ENCODE measurements at regions not wholly inside any gene's neighbourhood (a gene's known extent, or its start where the extent isn't known, plus 50 kb on each side); places are given as distances from the start of the nearest gene placed in this dataset.

DNA sequence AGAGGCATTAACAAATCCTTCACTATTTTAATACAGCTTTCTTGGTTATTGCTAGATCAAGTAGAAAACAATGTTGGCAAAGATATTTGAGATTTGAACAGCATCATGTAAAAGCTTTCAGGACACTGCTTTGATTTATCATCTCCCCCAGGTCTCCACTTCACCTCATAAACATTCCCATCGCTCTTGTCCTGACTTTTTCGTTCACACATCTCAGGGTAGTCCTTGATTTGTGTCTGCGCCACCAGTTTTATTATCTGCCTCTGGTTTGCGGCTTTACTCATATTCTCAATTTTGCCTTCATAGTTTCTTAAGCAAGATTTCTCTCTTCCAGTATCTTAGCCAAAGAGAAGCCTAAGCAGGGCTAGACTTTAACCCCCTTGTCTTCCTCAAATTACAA is 63.5 kb upstream of the ROR1 start:
- DNase-seq, result no peak

DNA sequence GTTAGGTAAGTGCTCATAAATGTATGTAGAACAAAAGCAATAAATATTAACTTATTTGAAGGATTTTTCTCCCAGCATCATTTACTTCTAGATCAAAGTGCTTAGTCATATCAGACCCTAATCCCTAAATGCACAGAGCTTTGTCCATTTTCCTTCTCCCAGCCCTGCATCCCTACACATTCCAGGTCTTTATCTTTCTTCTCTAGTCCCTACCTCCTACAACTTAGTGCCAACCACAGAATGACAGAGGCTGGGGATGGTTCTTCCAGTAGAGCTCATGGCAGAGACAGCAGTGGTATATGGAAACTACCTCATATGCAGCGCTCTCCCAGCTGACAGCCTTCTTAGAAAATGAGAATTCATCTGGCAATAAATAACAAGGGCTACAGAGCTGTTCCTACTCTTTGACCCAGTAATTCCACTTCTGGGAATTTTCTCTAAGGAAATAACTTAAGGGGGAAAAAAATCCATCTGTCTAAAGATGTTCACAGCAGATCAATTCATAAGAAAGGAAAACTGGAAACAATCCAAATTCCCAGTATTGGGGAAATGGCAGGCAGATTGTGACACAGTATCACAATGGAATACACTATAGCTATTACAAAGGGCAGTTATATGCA is 62.9 kb upstream of the ROR1 start:
- peak in 1 of 2 experiments; percentile 11 for DNase-seq

DNA sequence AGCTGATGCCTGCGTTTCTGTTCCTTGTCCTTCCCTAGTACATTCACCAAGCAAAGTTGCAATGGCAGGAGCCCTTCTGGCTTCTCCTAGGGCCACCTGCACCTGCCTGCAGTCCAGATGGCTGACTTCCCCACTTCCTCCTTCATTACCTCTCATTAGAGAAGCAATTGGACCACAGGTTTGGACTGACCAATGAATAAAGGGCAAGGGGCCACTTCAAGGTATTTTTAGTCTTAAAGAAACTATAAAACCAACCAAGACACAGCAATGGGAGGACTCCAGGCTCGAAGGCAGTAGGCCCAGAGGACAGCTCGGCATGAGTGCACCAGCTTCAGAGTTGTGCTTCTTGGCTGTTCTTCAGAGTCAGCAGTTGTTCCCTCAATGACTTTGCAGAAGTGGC is 60.8 kb upstream of the ROR1 start:
- no peak for DNase-seq

DNA sequence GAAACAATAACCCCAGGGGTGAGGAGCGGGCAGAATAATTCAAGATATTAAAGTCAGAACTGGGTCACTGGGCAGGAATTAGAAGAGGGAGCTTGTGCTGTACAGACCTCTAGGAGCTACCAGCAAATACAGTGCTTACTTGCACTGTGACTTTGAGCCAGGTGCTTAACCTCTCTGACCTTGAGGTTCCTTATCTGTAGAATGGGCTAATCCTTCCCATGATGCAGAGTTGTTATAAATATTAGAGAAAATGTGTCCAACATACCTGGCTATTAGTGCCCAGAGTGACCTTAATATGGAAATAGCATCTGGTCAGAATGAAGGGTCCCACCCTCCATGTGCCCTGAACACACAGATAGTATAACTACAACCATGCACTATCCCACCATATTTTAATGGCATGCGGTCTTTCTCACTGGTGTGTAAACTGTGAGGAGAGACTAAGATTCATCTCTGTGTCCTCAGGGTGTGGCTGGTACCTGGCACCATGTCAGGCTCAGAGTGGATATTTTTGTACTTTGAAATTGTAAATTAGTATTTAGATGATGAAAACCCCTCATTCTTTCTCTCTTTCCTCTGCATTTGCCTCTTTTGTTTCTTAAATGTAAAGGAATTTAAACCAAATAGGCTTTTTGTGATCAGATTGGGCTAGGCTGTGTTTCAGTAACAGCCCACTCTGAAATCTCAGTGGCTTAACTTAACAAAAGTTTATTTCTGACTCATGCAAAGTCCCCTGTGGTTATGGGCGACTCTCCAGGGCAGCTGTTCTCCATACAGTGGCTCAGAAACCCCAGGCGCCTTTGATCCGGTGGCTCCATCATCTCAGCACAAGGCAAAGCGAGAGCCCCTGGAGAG is 60.0 kb upstream of the ROR1 start:
- peak in 1 of 2 experiments; percentile 20 for DNase-seq

DNA sequence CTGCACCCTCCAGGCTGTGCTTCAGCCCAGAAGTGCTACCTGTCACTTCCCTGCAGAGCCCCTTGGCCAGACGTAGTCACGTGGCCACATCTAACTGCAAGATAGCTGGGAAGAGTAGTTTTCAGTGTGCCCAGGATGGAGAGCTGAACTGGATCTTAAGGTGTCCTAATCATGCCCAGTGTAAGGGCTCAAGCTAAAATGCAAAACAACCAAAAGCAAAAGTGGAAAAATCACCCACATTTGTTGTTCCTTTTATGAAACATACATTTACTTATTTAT is 59.4 kb upstream of the ROR1 start:
- no peak for DNase-seq

DNA sequence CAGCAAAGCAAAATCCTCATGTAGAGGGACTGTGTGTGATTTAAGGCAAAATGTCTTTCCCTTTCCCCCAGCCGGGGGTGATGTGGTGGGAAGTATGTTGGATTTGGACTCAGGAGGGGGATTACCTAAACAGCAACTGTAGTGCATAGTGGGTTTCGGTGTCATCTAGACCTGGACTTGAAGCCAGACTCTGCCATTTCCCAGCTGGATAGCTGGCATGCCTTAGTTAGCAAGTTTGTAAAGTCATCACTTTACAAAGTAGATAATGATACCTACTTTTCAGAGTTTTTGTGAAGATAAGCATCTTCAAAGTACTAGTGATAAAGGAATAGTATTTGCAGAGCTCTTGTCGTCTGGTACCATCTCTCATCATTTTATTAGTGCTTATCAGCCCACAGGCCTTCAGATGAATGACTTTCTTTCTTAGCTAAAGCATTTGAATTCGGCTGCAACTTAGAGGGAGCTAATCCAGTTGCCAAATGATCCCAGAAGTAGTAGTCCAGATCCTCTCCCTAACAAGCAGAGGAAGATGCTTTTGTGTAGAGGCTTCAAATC is 56.2 kb upstream of the ROR1 start:
- no peak for DNase-seq

DNA sequence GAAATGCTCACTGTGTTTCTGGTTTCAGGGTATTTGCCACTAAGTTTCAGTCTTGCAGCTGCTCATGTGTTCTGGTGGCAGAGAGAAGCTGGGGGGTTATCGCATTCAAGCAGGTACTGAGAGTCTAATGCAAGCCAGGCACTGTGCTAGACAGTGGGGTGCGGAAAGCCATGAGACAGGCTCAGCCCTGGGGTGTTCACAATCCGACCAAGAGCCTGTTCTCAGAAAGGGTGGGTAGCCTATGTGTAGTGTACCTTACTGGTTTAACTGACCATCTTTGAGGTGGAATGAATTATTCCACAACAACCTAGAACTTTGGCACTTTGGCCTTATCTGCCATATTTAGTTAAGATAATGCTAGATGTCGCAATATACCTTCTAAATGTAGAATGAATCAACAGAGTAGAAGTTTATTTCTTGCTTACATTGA is 55.3 kb upstream of the ROR1 start:
- no peak for DNase-seq

DNA sequence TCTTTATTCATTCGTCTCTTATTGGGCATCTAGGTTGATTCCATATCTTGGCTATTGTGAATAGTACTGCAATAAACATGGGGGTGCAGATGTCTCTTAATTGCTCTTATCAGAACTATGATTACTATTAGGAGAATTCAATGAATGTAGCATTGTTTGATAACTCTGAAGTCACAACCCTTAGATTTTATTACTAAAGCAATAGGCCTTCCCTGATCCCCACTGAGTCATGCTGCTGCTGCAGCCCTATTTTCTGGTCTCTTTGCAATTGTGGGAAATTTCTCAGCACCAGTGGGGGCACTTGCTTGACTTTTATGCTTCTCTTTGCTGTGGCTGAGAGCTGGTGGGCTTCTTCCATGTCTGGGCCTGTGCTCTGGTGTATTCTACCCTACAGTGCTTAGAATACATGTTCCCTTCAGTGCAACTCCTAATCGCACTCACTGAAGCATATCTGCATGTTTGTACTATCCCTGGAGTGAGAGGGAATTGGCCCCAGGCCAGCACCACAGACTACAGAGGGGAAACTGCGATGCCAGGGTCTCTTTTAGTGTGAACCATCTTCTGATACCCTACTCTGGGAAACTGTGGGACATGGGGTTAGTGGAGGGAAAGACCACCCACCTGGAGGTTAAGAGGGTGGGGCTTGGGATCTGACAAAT is 52.2 kb upstream of the ROR1 start:
- DNase-seq, result peak in 1 of 2 experiments; percentile 36

DNA sequence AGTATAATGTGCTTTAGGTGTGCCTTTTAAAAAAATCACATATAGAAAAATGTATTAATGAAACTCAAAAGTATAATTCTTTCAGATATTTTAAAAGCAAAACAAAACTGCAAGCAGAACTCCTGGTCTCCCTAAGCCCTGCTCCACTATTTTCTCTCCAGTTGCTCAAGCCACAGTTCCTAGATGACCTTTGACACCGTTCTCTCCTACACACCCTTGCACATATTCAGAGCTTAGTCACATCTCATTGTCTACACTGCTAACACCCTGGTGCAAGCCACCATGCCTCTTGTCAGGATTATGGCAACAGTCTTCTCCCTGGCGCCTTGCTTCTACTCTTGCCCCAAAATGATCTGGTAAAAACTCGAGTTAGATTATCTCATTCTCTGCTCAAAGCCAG is 50.2 kb upstream of the ROR1 start:
- DNase-seq, result no peak

Data from NCI-H446 (cell line).